GM23338 (cell line): ENCODE measurements at regions not wholly inside any gene's neighbourhood (a gene's known extent, or its start where the extent isn't known, plus 50 kb on each side); places are given as distances from the start of the nearest gene placed in this dataset.

Experiments used
- CREB1 ChIP-seq: fragments of 250-450 bp; sonication (Bioruptor Pico); IDR thresholded peaks from 2 replicates; pipeline ENCODE4 v1.5.0; 2020; ENCODE audit warnings: low read depth, mild to moderate bottlenecking, moderate library complexity
- EZH2 ChIP-seq: fragments of 200-600 bp; sonication (generic); IDR thresholded peaks from one replicate; pipeline ENCODE4 v1.8.0; 2017; ENCODE audit warnings: antibody characterized with exemption, mild to moderate bottlenecking, low read depth; ENCODE audit not compliant: unreplicated experiment
- EZH2phosphoT487 ChIP-seq: fragments of 200-600 bp; sonication (generic); IDR thresholded peaks from one replicate; pipeline ENCODE4 v1.8.1; 2018; ENCODE audit warnings: antibody characterized with exemption; ENCODE audit not compliant: unreplicated experiment
- JUNB ChIP-seq: IDR thresholded peaks from one replicate; pipeline ENCODE4 v1.6.1; 2016; ENCODE audit warnings: antibody characterized with exemption; ENCODE audit not compliant: unreplicated experiment
- NANOG ChIP-seq: IDR thresholded peaks from 2 replicates; pipeline ENCODE4 v1.6.1; 2016; ENCODE audit warnings: antibody characterized with exemption, borderline replicate concordance
- POLR2AphosphoS5 ChIP-seq: IDR thresholded peaks from 2 replicates; pipeline ENCODE4 v1.6.1; 2016; ENCODE audit warnings: antibody characterized with exemption, low read depth
- STAT1 ChIP-seq: IDR thresholded peaks from one replicate; pipeline ENCODE4 v1.6.1; 2016; ENCODE audit warnings: antibody characterized with exemption; ENCODE audit not compliant: unreplicated experiment
- ZNF114 ChIP-seq: fragments of 250-450 bp; sonication (Bioruptor Pico); IDR thresholded peaks from 2 replicates; pipeline ENCODE4 v1.5.0; 2020; ENCODE audit warnings: mild to moderate bottlenecking, moderate library complexity
- ZNF331 ChIP-seq: fragments of 250-450 bp; sonication (Bioruptor Pico); IDR thresholded peaks from 2 replicates; pipeline ENCODE4 v1.5.0; 2020; ENCODE audit warnings: low read depth, mild to moderate bottlenecking, moderate library complexity
- TF ChIP-seq, protein P1 (sequence below), 2 experiments: fragments of 200-600 bp in 1 of 2; sonication (generic) in 1 of 2; conservative IDR thresholded peaks; 2 replicates each; pipeline versions ENCODE4 v1.5.1 to v1.6.1; 2016 to 2017; ENCODE audit warnings: antibody characterized with exemption in 2 of 2, low read depth in 2 of 2, mild to moderate bottlenecking in 2 of 2, moderate library complexity in 1 of 2
- TF ChIP-seq, protein P2 (sequence below): IDR thresholded peaks from 2 replicates; pipeline ENCODE4 v1.6.1; 2016; ENCODE audit warnings: antibody characterized with exemption
- TF ChIP-seq, protein P3 (sequence below): IDR thresholded peaks from one replicate; pipeline ENCODE4 v1.6.1; 2018; ENCODE audit warnings: antibody characterized with exemption; ENCODE audit not compliant: unreplicated experiment
- TF ChIP-seq, protein P4 (sequence below): fragments of 250-450 bp; sonication (Bioruptor Pico); IDR thresholded peaks from 2 replicates; pipeline ENCODE4 v1.5.0; 2020; ENCODE audit warnings: mild to moderate bottlenecking, moderate library complexity

DNA sequence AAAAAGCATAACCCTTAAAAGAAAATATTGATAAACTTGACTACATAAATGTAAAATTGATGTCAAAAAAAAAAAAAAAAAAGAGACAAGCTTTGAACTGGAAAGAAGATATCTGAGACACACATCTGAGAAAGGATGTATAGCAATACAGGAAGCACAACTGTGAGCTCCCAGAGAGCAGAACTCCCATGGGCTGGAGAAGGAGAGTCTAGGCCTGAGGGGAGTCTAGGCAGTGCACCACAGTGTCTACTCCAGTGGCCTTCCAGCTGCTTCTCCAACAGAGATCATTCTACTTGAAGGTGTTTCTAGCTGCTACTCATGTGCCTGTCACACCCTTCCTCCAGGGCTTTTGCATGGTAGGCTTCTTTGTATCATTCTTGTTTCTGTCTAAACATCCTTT lies 54.2 kb upstream of the SYT9 start:
- TF ChIP-seq, protein P1, sequence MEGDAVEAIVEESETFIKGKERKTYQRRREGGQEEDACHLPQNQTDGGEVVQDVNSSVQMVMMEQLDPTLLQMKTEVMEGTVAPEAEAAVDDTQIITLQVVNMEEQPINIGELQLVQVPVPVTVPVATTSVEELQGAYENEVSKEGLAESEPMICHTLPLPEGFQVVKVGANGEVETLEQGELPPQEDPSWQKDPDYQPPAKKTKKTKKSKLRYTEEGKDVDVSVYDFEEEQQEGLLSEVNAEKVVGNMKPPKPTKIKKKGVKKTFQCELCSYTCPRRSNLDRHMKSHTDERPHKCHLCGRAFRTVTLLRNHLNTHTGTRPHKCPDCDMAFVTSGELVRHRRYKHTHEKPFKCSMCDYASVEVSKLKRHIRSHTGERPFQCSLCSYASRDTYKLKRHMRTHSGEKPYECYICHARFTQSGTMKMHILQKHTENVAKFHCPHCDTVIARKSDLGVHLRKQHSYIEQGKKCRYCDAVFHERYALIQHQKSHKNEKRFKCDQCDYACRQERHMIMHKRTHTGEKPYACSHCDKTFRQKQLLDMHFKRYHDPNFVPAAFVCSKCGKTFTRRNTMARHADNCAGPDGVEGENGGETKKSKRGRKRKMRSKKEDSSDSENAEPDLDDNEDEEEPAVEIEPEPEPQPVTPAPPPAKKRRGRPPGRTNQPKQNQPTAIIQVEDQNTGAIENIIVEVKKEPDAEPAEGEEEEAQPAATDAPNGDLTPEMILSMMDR (conservative IDR thresholded peaks at IDR 0.05; ENCODE audit: low read depth in 2 of 2): no peak
- TF ChIP-seq EZH2phosphoT487 (no peak), POLR2AphosphoS5 (no peak), EZH2 (no peak), ZNF114 (CRISPR knock-in tag) (no peak), JUNB (no peak), CREB1 (CRISPR knock-in tag) (no peak), STAT1 (no peak), ZNF331 (CRISPR knock-in tag) (no peak), NANOG (no peak)
- TF ChIP-seq, protein P2, sequence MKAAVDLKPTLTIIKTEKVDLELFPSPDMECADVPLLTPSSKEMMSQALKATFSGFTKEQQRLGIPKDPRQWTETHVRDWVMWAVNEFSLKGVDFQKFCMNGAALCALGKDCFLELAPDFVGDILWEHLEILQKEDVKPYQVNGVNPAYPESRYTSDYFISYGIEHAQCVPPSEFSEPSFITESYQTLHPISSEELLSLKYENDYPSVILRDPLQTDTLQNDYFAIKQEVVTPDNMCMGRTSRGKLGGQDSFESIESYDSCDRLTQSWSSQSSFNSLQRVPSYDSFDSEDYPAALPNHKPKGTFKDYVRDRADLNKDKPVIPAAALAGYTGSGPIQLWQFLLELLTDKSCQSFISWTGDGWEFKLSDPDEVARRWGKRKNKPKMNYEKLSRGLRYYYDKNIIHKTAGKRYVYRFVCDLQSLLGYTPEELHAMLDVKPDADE: no peak
- TF ChIP-seq, protein P3, sequence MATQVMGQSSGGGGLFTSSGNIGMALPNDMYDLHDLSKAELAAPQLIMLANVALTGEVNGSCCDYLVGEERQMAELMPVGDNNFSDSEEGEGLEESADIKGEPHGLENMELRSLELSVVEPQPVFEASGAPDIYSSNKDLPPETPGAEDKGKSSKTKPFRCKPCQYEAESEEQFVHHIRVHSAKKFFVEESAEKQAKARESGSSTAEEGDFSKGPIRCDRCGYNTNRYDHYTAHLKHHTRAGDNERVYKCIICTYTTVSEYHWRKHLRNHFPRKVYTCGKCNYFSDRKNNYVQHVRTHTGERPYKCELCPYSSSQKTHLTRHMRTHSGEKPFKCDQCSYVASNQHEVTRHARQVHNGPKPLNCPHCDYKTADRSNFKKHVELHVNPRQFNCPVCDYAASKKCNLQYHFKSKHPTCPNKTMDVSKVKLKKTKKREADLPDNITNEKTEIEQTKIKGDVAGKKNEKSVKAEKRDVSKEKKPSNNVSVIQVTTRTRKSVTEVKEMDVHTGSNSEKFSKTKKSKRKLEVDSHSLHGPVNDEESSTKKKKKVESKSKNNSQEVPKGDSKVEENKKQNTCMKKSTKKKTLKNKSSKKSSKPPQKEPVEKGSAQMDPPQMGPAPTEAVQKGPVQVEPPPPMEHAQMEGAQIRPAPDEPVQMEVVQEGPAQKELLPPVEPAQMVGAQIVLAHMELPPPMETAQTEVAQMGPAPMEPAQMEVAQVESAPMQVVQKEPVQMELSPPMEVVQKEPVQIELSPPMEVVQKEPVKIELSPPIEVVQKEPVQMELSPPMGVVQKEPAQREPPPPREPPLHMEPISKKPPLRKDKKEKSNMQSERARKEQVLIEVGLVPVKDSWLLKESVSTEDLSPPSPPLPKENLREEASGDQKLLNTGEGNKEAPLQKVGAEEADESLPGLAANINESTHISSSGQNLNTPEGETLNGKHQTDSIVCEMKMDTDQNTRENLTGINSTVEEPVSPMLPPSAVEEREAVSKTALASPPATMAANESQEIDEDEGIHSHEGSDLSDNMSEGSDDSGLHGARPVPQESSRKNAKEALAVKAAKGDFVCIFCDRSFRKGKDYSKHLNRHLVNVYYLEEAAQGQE: no peak
- TF ChIP-seq, protein P4, sequence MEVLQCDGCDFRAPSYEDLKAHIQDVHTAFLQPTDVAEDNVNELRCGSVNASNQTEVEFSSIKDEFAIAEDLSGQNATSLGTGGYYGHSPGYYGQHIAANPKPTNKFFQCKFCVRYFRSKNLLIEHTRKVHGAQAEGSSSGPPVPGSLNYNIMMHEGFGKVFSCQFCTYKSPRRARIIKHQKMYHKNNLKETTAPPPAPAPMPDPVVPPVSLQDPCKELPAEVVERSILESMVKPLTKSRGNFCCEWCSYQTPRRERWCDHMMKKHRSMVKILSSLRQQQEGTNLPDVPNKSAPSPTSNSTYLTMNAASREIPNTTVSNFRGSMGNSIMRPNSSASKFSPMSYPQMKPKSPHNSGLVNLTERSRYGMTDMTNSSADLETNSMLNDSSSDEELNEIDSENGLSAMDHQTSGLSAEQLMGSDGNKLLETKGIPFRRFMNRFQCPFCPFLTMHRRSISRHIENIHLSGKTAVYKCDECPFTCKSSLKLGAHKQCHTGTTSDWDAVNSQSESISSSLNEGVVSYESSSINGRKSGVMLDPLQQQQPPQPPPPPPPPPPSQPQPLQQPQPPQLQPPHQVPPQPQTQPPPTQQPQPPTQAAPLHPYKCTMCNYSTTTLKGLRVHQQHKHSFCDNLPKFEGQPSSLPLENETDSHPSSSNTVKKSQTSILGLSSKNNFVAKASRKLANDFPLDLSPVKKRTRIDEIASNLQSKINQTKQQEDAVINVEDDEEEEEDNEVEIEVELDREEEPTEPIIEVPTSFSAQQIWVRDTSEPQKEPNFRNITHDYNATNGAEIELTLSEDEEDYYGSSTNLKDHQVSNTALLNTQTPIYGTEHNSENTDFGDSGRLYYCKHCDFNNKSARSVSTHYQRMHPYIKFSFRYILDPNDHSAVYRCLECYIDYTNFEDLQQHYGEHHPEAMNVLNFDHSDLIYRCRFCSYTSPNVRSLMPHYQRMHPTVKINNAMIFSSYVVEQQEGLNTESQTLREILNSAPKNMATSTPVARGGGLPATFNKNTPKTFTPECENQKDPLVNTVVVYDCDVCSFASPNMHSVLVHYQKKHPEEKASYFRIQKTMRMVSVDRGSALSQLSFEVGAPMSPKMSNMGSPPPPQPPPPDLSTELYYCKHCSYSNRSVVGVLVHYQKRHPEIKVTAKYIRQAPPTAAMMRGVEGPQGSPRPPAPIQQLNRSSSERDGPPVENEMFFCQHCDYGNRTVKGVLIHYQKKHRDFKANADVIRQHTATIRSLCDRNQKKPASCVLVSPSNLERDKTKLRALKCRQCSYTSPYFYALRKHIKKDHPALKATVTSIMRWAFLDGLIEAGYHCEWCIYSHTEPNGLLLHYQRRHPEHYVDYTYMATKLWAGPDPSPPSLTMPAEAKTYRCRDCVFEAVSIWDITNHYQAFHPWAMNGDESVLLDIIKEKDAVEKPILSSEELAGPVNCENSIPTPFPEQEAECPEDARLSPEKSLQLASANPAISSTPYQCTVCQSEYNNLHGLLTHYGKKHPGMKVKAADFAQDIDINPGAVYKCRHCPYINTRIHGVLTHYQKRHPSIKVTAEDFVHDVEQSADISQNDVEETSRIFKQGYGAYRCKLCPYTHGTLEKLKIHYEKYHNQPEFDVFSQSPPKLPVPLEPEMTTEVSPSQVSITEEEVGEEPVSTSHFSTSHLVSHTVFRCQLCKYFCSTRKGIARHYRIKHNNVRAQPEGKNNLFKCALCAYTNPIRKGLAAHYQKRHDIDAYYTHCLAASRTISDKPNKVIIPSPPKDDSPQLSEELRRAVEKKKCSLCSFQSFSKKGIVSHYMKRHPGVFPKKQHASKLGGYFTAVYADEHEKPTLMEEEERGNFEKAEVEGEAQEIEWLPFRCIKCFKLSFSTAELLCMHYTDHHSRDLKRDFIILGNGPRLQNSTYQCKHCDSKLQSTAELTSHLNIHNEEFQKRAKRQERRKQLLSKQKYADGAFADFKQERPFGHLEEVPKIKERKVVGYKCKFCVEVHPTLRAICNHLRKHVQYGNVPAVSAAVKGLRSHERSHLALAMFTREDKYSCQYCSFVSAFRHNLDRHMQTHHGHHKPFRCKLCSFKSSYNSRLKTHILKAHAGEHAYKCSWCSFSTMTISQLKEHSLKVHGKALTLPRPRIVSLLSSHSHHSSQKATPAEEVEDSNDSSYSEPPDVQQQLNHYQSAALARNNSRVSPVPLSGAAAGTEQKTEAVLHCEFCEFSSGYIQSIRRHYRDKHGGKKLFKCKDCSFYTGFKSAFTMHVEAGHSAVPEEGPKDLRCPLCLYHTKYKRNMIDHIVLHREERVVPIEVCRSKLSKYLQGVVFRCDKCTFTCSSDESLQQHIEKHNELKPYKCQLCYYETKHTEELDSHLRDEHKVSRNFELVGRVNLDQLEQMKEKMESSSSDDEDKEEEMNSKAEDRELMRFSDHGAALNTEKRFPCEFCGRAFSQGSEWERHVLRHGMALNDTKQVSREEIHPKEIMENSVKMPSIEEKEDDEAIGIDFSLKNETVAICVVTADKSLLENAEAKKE (CRISPR knock-in tag): no peak
